Adrenal gland (tissue), 9 donors: ENCODE measurements at regions not wholly inside any gene's neighbourhood (a gene's known extent, or its start where the extent isn't known, plus 50 kb on each side); places are given as distances from the start of the nearest gene placed in this dataset.

Source experiments
- DNase-seq, 7 donors: peaks; one replicate each; pipeline ENCODE4 v3.0.0-alpha.2; 2019 to 2020
- H3K27ac ChIP-seq, 5 donors: fragments of 200-600 bp; sonication (generic) in 4 of 5; 1 replicate in 3 of 5; 2 replicates in 2 of 5; pipeline versions ENCODE4 v1.5.1 to v1.8.0; 2016 to 2020; ENCODE audit warnings: mild to moderate bottlenecking in 1 of 5
- H3K27me3 ChIP-seq: fragments of 200-600 bp; 2 replicates; pipeline ENCODE4 v1.8.0; 2021
- H3K36me3 ChIP-seq, 2 donors: fragments of 200-600 bp; replicated peaks in 1 of 2; 1 replicate in 1 of 2; 2 replicates in 1 of 2; pipeline versions ENCODE4 v1.5.1 to v1.8.0; 2018 to 2022
- H3K4me1 ChIP-seq, 2 donors: fragments of 200-600 bp; replicated peaks in 1 of 2; 1 replicate in 1 of 2; 2 replicates in 1 of 2; pipeline versions ENCODE4 v1.5.1 to v1.8.0; 2018 to 2021
- H3K4me3 ChIP-seq, 4 donors: fragments of 200-600 bp; sonication (generic) in 3 of 4; one replicate each; pipeline ENCODE4 v1.5.1; 2016 to 2018
- H3K9me3 ChIP-seq, 3 donors: fragments of 200-600 bp; sonication (generic) in 1 of 3; replicated peaks in 1 of 3; 1 replicate in 2 of 3; 2 replicates in 1 of 3; pipeline versions ENCODE4 v1.5.1 to v1.8.0; 2016 to 2021
- CTCF ChIP-seq, 6 experiments: fragments of 450-650 bp in 4 of 6; fragments of 200-600 bp in 2 of 6; sonication (generic) in 1 of 6; IDR thresholded peaks; 1 replicate in 5 of 6; 2 replicates in 1 of 6; pipeline versions ENCODE4 v1.5.1 to v1.8.0; 2016 to 2021; ENCODE audit warnings: antibody characterized with exemption in 6 of 6, mild to moderate bottlenecking in 2 of 6, moderate library complexity in 1 of 6
- POLR2A ChIP-seq, 2 donors: fragments of 450-650 bp; IDR thresholded peaks; one replicate each; pipeline ENCODE4 v1.6.1; 2017; ENCODE audit warnings: antibody characterized with exemption in 2 of 2, mild to moderate bottlenecking in 2 of 2, moderate library complexity in 1 of 2
- WGBS, 4 donors: extraction: QIAGEN DNeasy Blood & Tissue Kit in 2 of 4; methylation state at CpG; one replicate each; pipeline versions ENCODE4 v1.1.5 to v1.1.7; 2013 to 2017; 5-methylcytosine and 5-hydroxymethylcytosine counted together
- intact Hi-C, 2 donors: fragments of 100-400 bp; cut with DNase I; formaldehyde crosslinking; loops; one replicate each; pipeline versions ENCODE4 v1.14.1 to v1.15.0; 2022 to 2023
- donor health status: healthy with polysubstance abuse.
- donor health status: Bipolar disorder and iron deficiency.
- donor health status: DM: yes; HTN: yes; CAD: no.
- donor health status: DM: no; HTN: no; CAD: no.
- donor health status: DM: no; HTN: no; CAD: no.

- H3K27me3 ChIP-seq, result no peaks in the 10 kb centered on the region
- no peak overlapping the region for H3K4me3 ChIP-seq
- H3K4me1 ChIP-seq, result no peaks in the 10 kb centered on the region
- intact Hi-C loops, result no loop called here
- no peak overlapping the region for H3K27ac ChIP-seq
- DNase-seq, result no peak
- H3K36me3 ChIP-seq, result no peaks in the 10 kb centered on the region
- no peak for TF ChIP-seq CTCF (IDR thresholded peaks at IDR 0.05)
- no peak for TF ChIP-seq POLR2A (IDR thresholded peaks at IDR 0.05)
- no peaks in the 10 kb centered on the region for H3K9me3 ChIP-seq
- WGBS, 4 donors, result 84 to 85% (median 84%) methylated on average over 9 of the region's 9 CpGs
These were observed 138.3 kb downstream of the CDC5L start for GRCh38 chr6:44525761-44526351.

GRCh38 chr6:44527181-44527580, 139.7 kb downstream of the CDC5L start:
- Histone ChIP-seq H3K27ac (no peak overlapping the region), H3K4me1 (no peaks in the 10 kb centered on the region), H3K4me3 (no peak overlapping the region), H3K27me3 (no peaks in the 10 kb centered on the region), H3K9me3 (no peaks in the 10 kb centered on the region), H3K36me3 (no peaks in the 10 kb centered on the region)
- 57 to 71% (median 65%) methylated on average over 6 of the region's 6 CpGs for WGBS, 4 donors
- intact Hi-C loops, result no loop called here
- no peak for DNase-seq
- TF ChIP-seq CTCF (IDR thresholded peaks at IDR 0.05), result no peak
- TF ChIP-seq POLR2A (IDR thresholded peaks at IDR 0.05), result no peak

GRCh38 chr6:44527583-44528369, 140.3 kb downstream of the CDC5L start:
- intact Hi-C loops, result no loop called here
- 74 to 82% (median 81%) methylated on average over 12 to 14 of the region's 14 CpGs for WGBS, 4 donors

GRCh38 chr6:44528370-44528644, 140.8 kb downstream of the CDC5L start:
- no peaks in the 10 kb centered on the region for H3K36me3 ChIP-seq
- no peak for DNase-seq
- H3K4me3 ChIP-seq, result no peak overlapping the region
- H3K9me3 ChIP-seq, result no peaks in the 10 kb centered on the region
- no peak overlapping the region for H3K27ac ChIP-seq
- no peak for TF ChIP-seq CTCF (IDR thresholded peaks at IDR 0.05)
- no peak for TF ChIP-seq POLR2A (IDR thresholded peaks at IDR 0.05)
- no peaks in the 10 kb centered on the region for H3K27me3 ChIP-seq
- WGBS, 4 donors, result 84 to 92% (median 90%) methylated on average over 5 of the region's 5 CpGs
- H3K4me1 ChIP-seq, result no peaks in the 10 kb centered on the region
- intact Hi-C loops, result no loop called here

More at GRCh38 chr6:44527583-44528369, 140.3 kb downstream of the CDC5L start:
- no peak for DNase-seq
- no peaks in the 10 kb centered on the region for H3K4me1 ChIP-seq
- no peaks in the 10 kb centered on the region for H3K9me3 ChIP-seq
- H3K36me3 ChIP-seq, result no peaks in the 10 kb centered on the region
- TF ChIP-seq POLR2A (IDR thresholded peaks at IDR 0.05) (no peak), CTCF (IDR thresholded peaks at IDR 0.05) (no peak)
- no peaks in the 10 kb centered on the region for H3K27me3 ChIP-seq
- H3K4me3 ChIP-seq, result no peak overlapping the region
- H3K27ac ChIP-seq, result no peak overlapping the region
